Lung (tissue), 11 donors: ENCODE measurements at regions not wholly inside any gene's neighbourhood (a gene's known extent, or its start where the extent isn't known, plus 50 kb on each side); places are given as distances from the start of the nearest gene placed in this dataset.

Source experiments
- ATAC-seq: fragments of 200-7000 bp; cut with Tn5 transposase; one replicate; pipeline ENCODE4 v1.9.1; 2020; ENCODE audit warnings: moderate number of reproducible peaks; ENCODE audit not compliant: insufficient read depth, low FRiP score
- DNase-seq, 3 donors: peaks; one replicate each; pipeline ENCODE4 v3.0.0-alpha.2; 2013 to 2017
- H3K27ac ChIP-seq, 2 donors: one replicate each; pipeline ENCODE4 v1.5.1; 2013; ENCODE audit warnings: mild to moderate bottlenecking in 2 of 2, moderate library complexity in 2 of 2, control low read depth in 1 of 2, inconsistent platforms in 1 of 2, low read depth in 1 of 2, low read length in 1 of 2
- H3K27me3 ChIP-seq, 3 donors: one replicate each; pipeline ENCODE4 v1.5.1; 2013; ENCODE audit warnings: low read length in 2 of 3; ENCODE audit not compliant: control insufficient read depth in 3 of 3, insufficient read depth in 3 of 3
- H3K36me3 ChIP-seq, 4 donors: one replicate each; pipeline ENCODE4 v1.5.1; 2013; ENCODE audit warnings: low read length in 4 of 4, mild to moderate bottlenecking in 1 of 4, moderate library complexity in 1 of 4; ENCODE audit not compliant: control insufficient read depth in 4 of 4, insufficient read depth in 4 of 4
- H3K4me1 ChIP-seq, 5 donors: one replicate each; pipeline ENCODE4 v1.5.1; 2013; ENCODE audit warnings: low read length in 5 of 5, mild to moderate bottlenecking in 2 of 5, moderate library complexity in 1 of 5; ENCODE audit not compliant: control insufficient read depth in 5 of 5, insufficient read depth in 5 of 5
- H3K4me3 ChIP-seq: one replicate; pipeline ENCODE4 v1.5.1; 2013; ENCODE audit warnings: mild to moderate bottlenecking, control low read depth, moderate library complexity
- H3K9ac ChIP-seq, 2 donors: one replicate each; pipeline ENCODE4 v1.5.1; 2013; ENCODE audit warnings: low read length in 2 of 2, control low read depth in 1 of 2; ENCODE audit not compliant: insufficient read depth in 1 of 2
- H3K9me3 ChIP-seq, 4 donors: one replicate each; pipeline ENCODE4 v1.5.1; 2013; ENCODE audit warnings: low read length in 3 of 4, mild to moderate bottlenecking in 1 of 4, moderate library complexity in 1 of 4; ENCODE audit not compliant: control insufficient read depth in 4 of 4, insufficient read depth in 3 of 4
- CTCF ChIP-seq: IDR thresholded peaks from 2 replicates; pipeline ENCODE4 v1.5.1; 2012; ENCODE audit warnings: mild to moderate bottlenecking; ENCODE audit errors: control extremely low read depth, extremely low read depth
- WGBS, 2 donors: extraction: QIAGEN DNeasy Blood & Tissue Kit; methylation state at CpG; one replicate each; pipeline ENCODE4 v1.1.7; 2013; 5-methylcytosine and 5-hydroxymethylcytosine counted together
- donor health status: control.
- donor health status: control.
- donor health status: Bipolar disorder and iron deficiency.
- donor health status: healthy.
- donor health status: DM: yes; HTN: yes; CAD: no.

DNA sequence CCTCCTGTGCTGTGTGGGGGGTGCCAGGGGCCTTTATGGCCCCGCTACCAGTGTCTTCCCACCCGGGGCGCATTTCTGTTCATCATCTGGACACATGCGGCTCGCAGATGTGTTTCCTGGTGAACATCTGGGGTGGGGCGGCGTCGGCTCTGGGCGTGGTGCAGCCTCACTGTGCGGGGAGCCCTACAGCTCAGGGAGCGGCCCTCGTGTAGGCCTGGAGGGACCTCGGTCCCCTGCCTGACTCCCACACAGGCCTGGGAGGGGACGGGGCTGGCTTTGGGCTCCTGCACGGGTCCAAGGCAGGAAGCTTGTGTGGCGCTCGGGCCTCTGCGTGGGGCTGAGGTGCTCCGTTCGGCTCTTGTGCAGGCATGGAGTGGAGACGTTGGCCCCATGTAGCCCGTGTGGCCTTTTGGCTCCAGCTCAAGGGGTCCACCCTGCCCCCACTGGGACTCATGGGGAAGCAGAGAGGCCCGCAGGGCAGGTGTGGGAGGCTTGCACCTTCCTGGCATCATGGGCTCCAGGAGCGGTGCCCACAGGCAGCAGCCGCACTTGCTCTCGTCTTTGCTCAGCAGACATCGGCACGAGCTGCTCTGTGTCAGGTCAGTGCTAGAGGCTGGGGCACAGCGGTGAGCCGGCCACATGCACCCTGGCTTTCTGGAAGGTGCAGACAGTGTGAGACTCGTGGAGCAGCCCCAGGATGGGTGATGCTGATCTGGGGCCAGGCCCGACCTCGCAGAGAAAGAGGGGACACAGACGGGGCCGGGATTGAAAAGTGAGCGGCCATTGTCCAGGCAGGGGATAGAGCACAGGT lies 90.1 kb upstream of the ACTRT2 start:
- DNase-seq = no peak
- Histone ChIP-seq H3K9ac (no peak overlapping the region), H3K36me3 (no peaks in the 10 kb centered on the region), H3K27ac (no peak overlapping the region), H3K9me3 (peaks cover 0 to 3% (median 0%) of the 10 kb centered on the region in 4 donors), H3K27me3 (peaks cover 6 to 8% (median 6%) of the 10 kb centered on the region in 3 donors), H3K4me3 (no peak overlapping the region), H3K4me1 (peaks cover 0 to 33% (median 4%) of the 10 kb centered on the region in 5 donors)
- WGBS, 2 donors = 82 to 85% methylated on average over 33 to 36 of the region's 36 CpGs
- no peak for ATAC-seq
- no peak for TF ChIP-seq CTCF

- H3K27me3 ChIP-seq = peaks cover 6 to 8% (median 6%) of the 10 kb centered on the region in 3 donors
- H3K27ac ChIP-seq = no peak overlapping the region
- peaks cover 0 to 29% (median 4%) of the 10 kb centered on the region in 5 donors for H3K4me1 ChIP-seq
- ATAC-seq = no peak
- peaks cover 0 to 3% (median 0%) of the 10 kb centered on the region in 4 donors for H3K9me3 ChIP-seq
- no peaks in the 10 kb centered on the region for H3K36me3 ChIP-seq
- 87 to 90% methylated on average over 18 of the region's 18 CpGs for WGBS, 2 donors
- H3K4me3 ChIP-seq = no peak overlapping the region
- no peak overlapping the region for H3K9ac ChIP-seq
- no peak for DNase-seq
- TF ChIP-seq CTCF = no peak
These were observed 89.4 kb upstream of the ACTRT2 start for GRCh38 chr1:2931724-2932401.

GRCh38 chr1:2932671-2933350 lies 88.5 kb upstream of the ACTRT2 start:
- Histone ChIP-seq H3K36me3 (no peaks in the 10 kb centered on the region), H3K4me3 (no peak overlapping the region), H3K9ac (no peak overlapping the region), H3K27me3 (peaks cover 3 to 8% (median 6%) of the 10 kb centered on the region in 3 donors), H3K9me3 (peaks cover 0 to 3% (median 0%) of the 10 kb centered on the region in 4 donors), H3K4me1 (peaks cover 0 to 21% (median under 1%) of the 10 kb centered on the region in 5 donors), H3K27ac (no peak overlapping the region)
- DNase-seq = no peak
- 80 to 84% methylated on average over 29 of the region's 29 CpGs for WGBS, 2 donors
- no peak for ATAC-seq
- no peak for TF ChIP-seq CTCF
